ENCODE measurements at regions not wholly inside any gene's neighbourhood (a gene's known extent, or its start where the extent isn't known, plus 50 kb on each side); places are given as distances from the start of the nearest gene placed in this dataset.

DNA sequence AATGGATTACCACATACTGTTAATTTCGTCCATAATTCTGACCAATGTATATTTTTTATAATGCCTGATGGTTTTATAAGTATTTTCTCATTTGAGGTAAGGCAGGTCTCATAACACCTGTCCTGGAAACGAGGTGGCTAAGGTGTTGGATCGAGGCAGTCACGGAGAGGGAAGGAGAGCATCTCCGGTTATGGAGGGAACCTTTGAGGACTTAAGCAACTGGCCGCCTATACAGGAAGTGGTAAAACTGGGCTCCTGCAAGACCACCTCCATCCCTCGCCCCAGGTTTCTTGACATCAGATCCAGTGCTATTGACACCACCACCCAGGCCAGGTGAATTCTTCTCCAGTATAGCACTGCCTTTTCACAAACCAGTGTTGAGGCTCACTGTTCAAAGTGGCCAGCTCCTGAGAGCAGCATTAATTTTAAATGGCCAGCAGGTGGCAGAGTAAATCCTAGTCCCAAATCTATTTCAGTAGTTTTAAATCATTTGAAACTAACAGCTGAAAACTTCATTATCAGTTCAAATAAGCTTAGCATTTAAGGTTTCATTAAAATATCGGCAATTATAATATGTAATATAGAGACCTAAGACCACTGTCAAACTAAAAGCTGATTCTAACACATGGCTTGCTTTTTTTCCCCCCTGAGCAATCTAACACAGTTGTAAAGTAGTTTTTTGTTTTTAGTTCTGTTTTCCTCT is 100.8 kb downstream of the PPM1A start:
- TF ChIP-seq, protein P1, sequence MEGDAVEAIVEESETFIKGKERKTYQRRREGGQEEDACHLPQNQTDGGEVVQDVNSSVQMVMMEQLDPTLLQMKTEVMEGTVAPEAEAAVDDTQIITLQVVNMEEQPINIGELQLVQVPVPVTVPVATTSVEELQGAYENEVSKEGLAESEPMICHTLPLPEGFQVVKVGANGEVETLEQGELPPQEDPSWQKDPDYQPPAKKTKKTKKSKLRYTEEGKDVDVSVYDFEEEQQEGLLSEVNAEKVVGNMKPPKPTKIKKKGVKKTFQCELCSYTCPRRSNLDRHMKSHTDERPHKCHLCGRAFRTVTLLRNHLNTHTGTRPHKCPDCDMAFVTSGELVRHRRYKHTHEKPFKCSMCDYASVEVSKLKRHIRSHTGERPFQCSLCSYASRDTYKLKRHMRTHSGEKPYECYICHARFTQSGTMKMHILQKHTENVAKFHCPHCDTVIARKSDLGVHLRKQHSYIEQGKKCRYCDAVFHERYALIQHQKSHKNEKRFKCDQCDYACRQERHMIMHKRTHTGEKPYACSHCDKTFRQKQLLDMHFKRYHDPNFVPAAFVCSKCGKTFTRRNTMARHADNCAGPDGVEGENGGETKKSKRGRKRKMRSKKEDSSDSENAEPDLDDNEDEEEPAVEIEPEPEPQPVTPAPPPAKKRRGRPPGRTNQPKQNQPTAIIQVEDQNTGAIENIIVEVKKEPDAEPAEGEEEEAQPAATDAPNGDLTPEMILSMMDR (IDR thresholded peaks at IDR 0.05; ENCODE audit: low read length): peak; percentile 49
- no peak for TF ChIP-seq EZH2phosphoT487 (IDR thresholded peaks at IDR 0.05; ENCODE audit: low read length)

Data from MM.1S (cell line).